ENCODE measurements at regions not wholly inside any gene's neighbourhood (a gene's known extent, or its start where the extent isn't known, plus 50 kb on each side); places are given as distances from the start of the nearest gene placed in this dataset.

DNA sequence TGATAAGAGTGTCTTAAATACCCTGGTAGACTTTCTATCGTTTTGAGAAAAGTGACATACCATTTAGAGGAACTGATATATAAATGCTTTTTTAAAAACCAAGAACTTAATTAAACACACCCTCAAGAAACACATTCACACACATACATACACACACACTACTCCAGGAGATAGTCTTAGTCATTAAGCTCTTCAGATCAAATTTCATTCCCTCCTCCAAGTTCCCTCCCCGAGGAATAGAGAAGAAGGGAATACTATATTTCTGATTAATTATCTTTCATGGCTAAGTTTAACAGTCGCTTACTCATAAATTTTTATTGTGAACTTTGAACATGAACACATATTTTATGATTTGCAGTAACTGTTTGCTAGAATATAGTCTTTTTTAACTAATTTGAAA lies 1109.5 kb downstream of the SLITRK1 start:
- TF ChIP-seq POLR2A (IDR thresholded peaks at IDR 0.05): no peak
- TF ChIP-seq, protein P1, sequence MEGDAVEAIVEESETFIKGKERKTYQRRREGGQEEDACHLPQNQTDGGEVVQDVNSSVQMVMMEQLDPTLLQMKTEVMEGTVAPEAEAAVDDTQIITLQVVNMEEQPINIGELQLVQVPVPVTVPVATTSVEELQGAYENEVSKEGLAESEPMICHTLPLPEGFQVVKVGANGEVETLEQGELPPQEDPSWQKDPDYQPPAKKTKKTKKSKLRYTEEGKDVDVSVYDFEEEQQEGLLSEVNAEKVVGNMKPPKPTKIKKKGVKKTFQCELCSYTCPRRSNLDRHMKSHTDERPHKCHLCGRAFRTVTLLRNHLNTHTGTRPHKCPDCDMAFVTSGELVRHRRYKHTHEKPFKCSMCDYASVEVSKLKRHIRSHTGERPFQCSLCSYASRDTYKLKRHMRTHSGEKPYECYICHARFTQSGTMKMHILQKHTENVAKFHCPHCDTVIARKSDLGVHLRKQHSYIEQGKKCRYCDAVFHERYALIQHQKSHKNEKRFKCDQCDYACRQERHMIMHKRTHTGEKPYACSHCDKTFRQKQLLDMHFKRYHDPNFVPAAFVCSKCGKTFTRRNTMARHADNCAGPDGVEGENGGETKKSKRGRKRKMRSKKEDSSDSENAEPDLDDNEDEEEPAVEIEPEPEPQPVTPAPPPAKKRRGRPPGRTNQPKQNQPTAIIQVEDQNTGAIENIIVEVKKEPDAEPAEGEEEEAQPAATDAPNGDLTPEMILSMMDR (IDR thresholded peaks at IDR 0.05): no peak
- no peak for TF ChIP-seq POLR2AphosphoS5 (IDR thresholded peaks at IDR 0.05)
- no peak for TF ChIP-seq EP300 (IDR thresholded peaks at IDR 0.05)

Data from sigmoid colon (tissue), 4 donors.